Loucy (cell line): ENCODE measurements at regions not wholly inside any gene's neighbourhood (a gene's known extent, or its start where the extent isn't known, plus 50 kb on each side); places are given as distances from the start of the nearest gene placed in this dataset.

Source experiments
- EZH2phosphoT487 ChIP-seq: fragments of 200-600 bp; IDR thresholded peaks from 2 replicates; pipeline ENCODE4 v1.6.1; 2018; ENCODE audit warnings: antibody characterized with exemption, mild to moderate bottlenecking, moderate library complexity, borderline replicate concordance
- TF ChIP-seq, protein P1 (sequence below): fragments of 200-600 bp; sonication (generic); conservative IDR thresholded peaks from 2 replicates; pipeline ENCODE4 v1.5.1; 2014; ENCODE audit warnings: mild to moderate bottlenecking, antibody characterized with exemption, low read length

GRCh38 chr10:4191354-4191753, 406.3 kb upstream of the KLF6 start:
- TF ChIP-seq, protein P1, sequence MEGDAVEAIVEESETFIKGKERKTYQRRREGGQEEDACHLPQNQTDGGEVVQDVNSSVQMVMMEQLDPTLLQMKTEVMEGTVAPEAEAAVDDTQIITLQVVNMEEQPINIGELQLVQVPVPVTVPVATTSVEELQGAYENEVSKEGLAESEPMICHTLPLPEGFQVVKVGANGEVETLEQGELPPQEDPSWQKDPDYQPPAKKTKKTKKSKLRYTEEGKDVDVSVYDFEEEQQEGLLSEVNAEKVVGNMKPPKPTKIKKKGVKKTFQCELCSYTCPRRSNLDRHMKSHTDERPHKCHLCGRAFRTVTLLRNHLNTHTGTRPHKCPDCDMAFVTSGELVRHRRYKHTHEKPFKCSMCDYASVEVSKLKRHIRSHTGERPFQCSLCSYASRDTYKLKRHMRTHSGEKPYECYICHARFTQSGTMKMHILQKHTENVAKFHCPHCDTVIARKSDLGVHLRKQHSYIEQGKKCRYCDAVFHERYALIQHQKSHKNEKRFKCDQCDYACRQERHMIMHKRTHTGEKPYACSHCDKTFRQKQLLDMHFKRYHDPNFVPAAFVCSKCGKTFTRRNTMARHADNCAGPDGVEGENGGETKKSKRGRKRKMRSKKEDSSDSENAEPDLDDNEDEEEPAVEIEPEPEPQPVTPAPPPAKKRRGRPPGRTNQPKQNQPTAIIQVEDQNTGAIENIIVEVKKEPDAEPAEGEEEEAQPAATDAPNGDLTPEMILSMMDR: no peak
- TF ChIP-seq EZH2phosphoT487: no peak
